GM12878 (cell line): ENCODE measurements at regions not wholly inside any gene's neighbourhood (a gene's known extent, or its start where the extent isn't known, plus 50 kb on each side); places are given as distances from the start of the nearest gene placed in this dataset.

Experiments used
- CTCF ChIP-seq, 3 experiments: IDR thresholded peaks in 2 of 3; conservative IDR thresholded peaks in 1 of 3; 2 replicates each; pipeline ENCODE4 v1.5.1; 2011; ENCODE audit warnings: low read depth in 3 of 3, low read length in 3 of 3, mild to moderate bottlenecking in 3 of 3, control low read depth in 2 of 3, moderate library complexity in 2 of 3, inconsistent platforms in 1 of 3, mixed read lengths in 1 of 3; ENCODE audit not compliant: control insufficient read depth in 2 of 3, insufficient read depth in 1 of 3; ENCODE audit errors: extremely low read depth in 1 of 3
- DPF2 ChIP-seq: fragments of 450-650 bp; IDR thresholded peaks from 2 replicates; pipeline ENCODE4 v1.6.1; 2017; ENCODE audit warnings: mild to moderate bottlenecking
- EZH2 ChIP-seq: IDR thresholded peaks from 2 replicates; pipeline ENCODE4 v1.6.1; 2012; ENCODE audit warnings: low read depth, mild to moderate bottlenecking, control low read depth, inconsistent platforms, low read length, borderline replicate concordance; ENCODE audit not compliant: control insufficient read depth
- MXI1 ChIP-seq: fragments of 150-350 bp; IDR thresholded peaks from 2 replicates; pipeline ENCODE4 v1.6.1; 2011; ENCODE audit warnings: low read depth, mild to moderate bottlenecking, inconsistent platforms, low read length, improper control_type of control experiment
- TAF1 ChIP-seq: IDR thresholded peaks from 2 replicates; pipeline ENCODE4 v1.6.1; 2011; ENCODE audit warnings: mild to moderate bottlenecking, low read depth, low read length, borderline replicate concordance

- TF ChIP-seq EZH2 (no peak), CTCF (IDR thresholded peaks at IDR 0.05 in 2 of 3, conservative IDR thresholded peaks at IDR 0.05 in 1 of 3; ENCODE audit: control insufficient read depth in 2 of 3, extremely low read depth in 1 of 3, insufficient read depth in 1 of 3, low read depth in 3 of 3, low read length in 3 of 3) (no peak), TAF1 (no peak), DPF2 (no peak), MXI1 (no peak)
These were observed 79.8 kb downstream of the MID1IP1 start for GRCh38 chrX:38881066-38881465.
